Lower leg skin (tissue), 3 donors: ENCODE measurements at regions not wholly inside any gene's neighbourhood (a gene's known extent, or its start where the extent isn't known, plus 50 kb on each side); places are given as distances from the start of the nearest gene placed in this dataset.

Experiments
- CTCF ChIP-seq, 3 donors: fragments of 450-650 bp; IDR thresholded peaks; one replicate each; pipeline ENCODE4 v1.5.1; 2016; ENCODE audit warnings: antibody characterized with exemption in 3 of 3, mild to moderate bottlenecking in 3 of 3, moderate library complexity in 2 of 3
- POLR2A ChIP-seq, 2 donors: fragments of 450-650 bp; IDR thresholded peaks; one replicate each; pipeline ENCODE4 v1.6.1; 2016 to 2017; ENCODE audit warnings: antibody characterized with exemption in 2 of 2, mild to moderate bottlenecking in 1 of 2, moderate library complexity in 1 of 2

- TF ChIP-seq CTCF (IDR thresholded peaks at IDR 0.05) (no peak), POLR2A (IDR thresholded peaks at IDR 0.05) (no peak)
Observed at GRCh38 chr9:74100042-74100441, 397.1 kb upstream of the RORB start.
